Colon (tissue), 2 donors: ENCODE measurements at regions not wholly inside any gene's neighbourhood (a gene's known extent, or its start where the extent isn't known, plus 50 kb on each side); places are given as distances from the start of the nearest gene placed in this dataset.
"Not testable (repeated sequence)": the region's sequence is repeated elsewhere in the genome, so short reads cannot be mapped to it uniquely, and the experiment has no call there.

Source experiments
- FAIRE-seq: peaks from 2 replicates; lab custom pipeline; 2012; peaks lifted over from hg19 to GRCh38; lab: Jason Lieb, UNC
- donor health status: control.
- donor health status: control.

- no peak for FAIRE-seq
Measured at GRCh38 chr6:3618642-3619041, 132.9 kb downstream of the PXDC1 start.

GRCh38 chr6:3617681-3618311 lies 133.7 kb downstream of the PXDC1 start:
- no peak for FAIRE-seq

- FAIRE-seq = no peak
Measured at GRCh38 chr6:3617192-3617631, 134.3 kb downstream of the PXDC1 start.

- FAIRE-seq = no peak
Measured at GRCh38 chr6:3616565-3617176, 134.8 kb downstream of the PXDC1 start.

- FAIRE-seq = no peak
Measured at GRCh38 chr6:3615391-3616380, 135.8 kb downstream of the PXDC1 start.

GRCh38 chr6:3614918-3615317 lies 136.6 kb downstream of the PXDC1 start:
- no peak for FAIRE-seq

GRCh38 chr6:3613565-3613964 lies 137.9 kb downstream of the PXDC1 start:
- FAIRE-seq = not testable (repeated sequence)

GRCh38 chr6:3612341-3613041 lies 139.0 kb downstream of the PXDC1 start:
- FAIRE-seq = no peak

- FAIRE-seq = no peak
Measured at GRCh38 chr6:3610921-3611320, 140.6 kb downstream of the PXDC1 start.

GRCh38 chr6:3610206-3610605 lies 141.3 kb downstream of the PXDC1 start:
- no peak for FAIRE-seq

GRCh38 chr6:3609388-3609787 lies 142.1 kb downstream of the PXDC1 start:
- FAIRE-seq = no peak

GRCh38 chr6:3608159-3608558 lies 143.4 kb downstream of the PXDC1 start:
- FAIRE-seq = no peak

GRCh38 chr6:3607599-3607998 lies 143.9 kb downstream of the PXDC1 start:
- no peak for FAIRE-seq

- no peak for FAIRE-seq
Measured at GRCh38 chr6:3607171-3607570, 144.3 kb downstream of the PXDC1 start.

- no peak for FAIRE-seq
Measured at GRCh38 chr6:3603340-3604130, 146.7 kb upstream of the SLC22A23 start.

- FAIRE-seq = no peak
Measured at GRCh38 chr6:3601570-3601969, 144.7 kb upstream of the SLC22A23 start.

GRCh38 chr6:3597500-3598064 lies 140.7 kb upstream of the SLC22A23 start:
- no peak for FAIRE-seq

- FAIRE-seq = no peak
Measured at GRCh38 chr6:3596766-3597165, 139.9 kb upstream of the SLC22A23 start.

GRCh38 chr6:3594201-3594600 lies 137.4 kb upstream of the SLC22A23 start:
- no peak for FAIRE-seq

- no peak for FAIRE-seq
Measured at GRCh38 chr6:3593161-3593560, 136.3 kb upstream of the SLC22A23 start.

- FAIRE-seq = no peak
Measured at GRCh38 chr6:3592371-3592941, 135.6 kb upstream of the SLC22A23 start.
